ENCODE measurements at regions not wholly inside any gene's neighbourhood (a gene's known extent, or its start where the extent isn't known, plus 50 kb on each side); places are given as distances from the start of the nearest gene placed in this dataset.

- no peak overlapping the region for H3K4me3 ChIP-seq (ENCODE audit: low read depth, low read length)
- no peak overlapping the region for H3K27ac ChIP-seq
- no peaks in the 10 kb centered on the region for H3K36me3 ChIP-seq (replicated peaks)
- peak; percentile 90 for TF ChIP-seq CTCF (IDR thresholded peaks at IDR 0.05; ENCODE audit: low read depth, low read length, missing control alignments)
- in situ Hi-C loops (cut with HindIII; ENCODE audit: low pct_ligation_motif_present, low sequenced_read_pairs) = no loop called here
- no peak for DNase-seq
- no peaks in the 10 kb centered on the region for H3K27me3 ChIP-seq (replicated peaks)
Observed at GRCh38 chr1:222095606-222096475, 354.0 kb upstream of the DUSP10 start.

- no peak for DNase-seq
- H3K27me3 ChIP-seq (replicated peaks) = no peaks in the 10 kb centered on the region
- no peak overlapping the region for H3K27ac ChIP-seq
- no peak for TF ChIP-seq CTCF (IDR thresholded peaks at IDR 0.05; ENCODE audit: low read depth, low read length, missing control alignments)
- H3K4me3 ChIP-seq (ENCODE audit: low read depth, low read length) = no peak overlapping the region
- no peaks in the 10 kb centered on the region for H3K36me3 ChIP-seq (replicated peaks)
- in situ Hi-C loops (cut with HindIII; ENCODE audit: low pct_ligation_motif_present, low sequenced_read_pairs) = no loop called here
Observed at GRCh38 chr1:222093518-222093917, 351.6 kb upstream of the DUSP10 start.

GRCh38 chr1:222090103-222090502, 348.2 kb upstream of the DUSP10 start:
- Histone ChIP-seq H3K4me3 (ENCODE audit: low read depth, low read length) (no peak overlapping the region), H3K27me3 (replicated peaks) (no peaks in the 10 kb centered on the region), H3K27ac (no peak overlapping the region), H3K36me3 (replicated peaks) (no peaks in the 10 kb centered on the region)
- TF ChIP-seq CTCF (IDR thresholded peaks at IDR 0.05; ENCODE audit: low read depth, low read length, missing control alignments) = no peak
- in situ Hi-C loops (cut with HindIII; ENCODE audit: low pct_ligation_motif_present, low sequenced_read_pairs) = no loop called here
- DNase-seq = no peak

- no peak overlapping the region for H3K27ac ChIP-seq
- no peak for DNase-seq
- H3K27me3 ChIP-seq (replicated peaks) = no peaks in the 10 kb centered on the region
- in situ Hi-C loops (cut with HindIII; ENCODE audit: low pct_ligation_motif_present, low sequenced_read_pairs) = no loop called here
- H3K4me3 ChIP-seq (ENCODE audit: low read depth, low read length) = no peak overlapping the region
- no peak for TF ChIP-seq CTCF (IDR thresholded peaks at IDR 0.05; ENCODE audit: low read depth, low read length, missing control alignments)
- H3K36me3 ChIP-seq (replicated peaks) = no peaks in the 10 kb centered on the region
Observed at GRCh38 chr1:222087221-222087920, 345.5 kb upstream of the DUSP10 start.

DNA sequence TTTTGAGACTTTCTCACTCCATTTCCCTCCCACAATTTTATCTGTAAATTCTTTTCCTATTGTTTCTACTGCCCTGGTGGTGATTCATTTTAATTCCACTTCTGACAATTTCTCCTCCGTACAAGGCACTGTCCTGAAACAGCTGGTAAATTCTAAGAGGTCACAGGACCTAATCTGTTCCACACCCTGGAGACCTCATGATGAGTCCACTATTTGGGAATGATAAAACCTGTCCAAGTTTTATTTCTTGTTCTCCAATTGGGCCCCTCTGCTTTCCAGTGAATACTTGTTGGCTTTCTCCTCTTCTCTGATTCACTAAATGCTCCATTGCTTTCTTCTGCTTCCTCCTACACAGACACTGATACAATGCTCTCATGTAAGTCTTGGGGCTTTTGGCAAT, 343.1 kb upstream of the DUSP10 start:
- H3K36me3 ChIP-seq (replicated peaks) = no peaks in the 10 kb centered on the region
- no peak for TF ChIP-seq CTCF (IDR thresholded peaks at IDR 0.05; ENCODE audit: low read depth, low read length, missing control alignments)
- no peak overlapping the region for H3K27ac ChIP-seq
- in situ Hi-C loops (cut with HindIII; ENCODE audit: low pct_ligation_motif_present, low sequenced_read_pairs) = no loop called here
- no peak for DNase-seq
- no peaks in the 10 kb centered on the region for H3K27me3 ChIP-seq (replicated peaks)
- H3K4me3 ChIP-seq (ENCODE audit: low read depth, low read length) = no peak overlapping the region

Data from brain microvascular endothelial cell (primary cell).